IMR-90 (cell line): ENCODE measurements at regions not wholly inside any gene's neighbourhood (a gene's known extent, or its start where the extent isn't known, plus 50 kb on each side); places are given as distances from the start of the nearest gene placed in this dataset.

Experiments used
- ATAC-seq: fragments of 200-7000 bp; cut with Tn5 transposase; 2 replicates; pipeline ENCODE4 v1.9.1; 2020; ENCODE audit warnings: low read depth, mild to moderate bottlenecking, moderate library complexity
- BruUV-seq: library from RNA; stranded (reverse); fragments of 400-500 nt; replicated peaks from 2 replicates; lab custom pipeline; 2021; lab: Mats Ljungman, UMichigan
- CTCF ChIA-PET: fragments of 300-600 bp; formaldehyde crosslinking; extraction: SDS; loops from one replicate; lab custom pipeline; 2021; ENCODE audit warnings: antibody characterized with exemption; lab: Yijun Ruan, JAX
- POLR2A ChIA-PET: fragments of 300-600 bp; sonication (Branson Sonifier 250); formaldehyde crosslinking; loops from one replicate; lab custom pipeline; 2022; ENCODE audit warnings: antibody characterized with exemption; ENCODE audit not compliant: unreplicated experiment; lab: Charles Lee
- DNase-seq: peaks from one replicate; pipeline ENCODE4 v3.0.0; 2013
- H2AFZ ChIP-seq: replicated peaks from 2 replicates; pipeline ENCODE3; 2013; ENCODE audit warnings: low read length, mild to moderate bottlenecking; ENCODE audit not compliant: poor library complexity
- H2AK5ac ChIP-seq: 2 replicates; pipeline ENCODE4 v1.6.1; 2013; ENCODE audit warnings: low read depth, low read length, inconsistent platforms
- H2AK9ac ChIP-seq: replicated peaks from 2 replicates; pipeline ENCODE3; 2013; ENCODE audit warnings: mild to moderate bottlenecking, low read depth, low read length, moderate library complexity; ENCODE audit not compliant: poor library complexity
- H2BK120ac ChIP-seq: 2 replicates; pipeline ENCODE4 v1.6.1; 2013; ENCODE audit warnings: low read depth, low read length, inconsistent platforms
- H2BK15ac ChIP-seq: 3 replicates; pipeline ENCODE4 v1.6.1; 2013; ENCODE audit warnings: low read depth, low read length, inconsistent platforms
- H2BK20ac ChIP-seq: 2 replicates; pipeline ENCODE4 v1.6.1; 2013; ENCODE audit warnings: low read depth, mild to moderate bottlenecking, inconsistent platforms, low read length, moderate library complexity
- H2BK5ac ChIP-seq: 2 replicates; pipeline ENCODE4 v1.6.1; 2013; ENCODE audit warnings: mild to moderate bottlenecking, low read depth, low read length, inconsistent platforms; ENCODE audit not compliant: poor library complexity, severe bottlenecking
- H3K14ac ChIP-seq: replicated peaks from 2 replicates; pipeline ENCODE4 v1.6.1; 2013; ENCODE audit warnings: low read depth, low read length, inconsistent platforms
- H3K18ac ChIP-seq: 2 replicates; pipeline ENCODE4 v1.6.1; 2013; ENCODE audit warnings: low read depth, low read length, control low read depth
- H3K23ac ChIP-seq: 2 replicates; pipeline ENCODE4 v1.6.1; 2013; ENCODE audit warnings: low read depth, low read length, inconsistent platforms
- H3K27ac ChIP-seq: 2 replicates; pipeline ENCODE4 v1.5.1; 2013; ENCODE audit warnings: mild to moderate bottlenecking, control low read depth, low read length; ENCODE audit not compliant: insufficient read depth
- H3K27me3 ChIP-seq: 2 replicates; pipeline ENCODE4 v1.6.1; 2013; ENCODE audit warnings: low read length; ENCODE audit not compliant: control insufficient read depth, insufficient read depth
- H3K36me3 ChIP-seq: 2 replicates; pipeline ENCODE4 v1.6.1; 2013; ENCODE audit warnings: low read length, mixed read lengths; ENCODE audit not compliant: control insufficient read depth, insufficient read depth
- H3K4ac ChIP-seq: 2 replicates; pipeline ENCODE4 v1.6.1; 2013; ENCODE audit warnings: low read depth, low read length, inconsistent platforms
- H3K4me1 ChIP-seq: 2 replicates; pipeline ENCODE4 v1.6.1; 2013; ENCODE audit warnings: low read length, mixed read lengths; ENCODE audit not compliant: control insufficient read depth, insufficient read depth
- H3K4me2 ChIP-seq: 2 replicates; pipeline ENCODE4 v1.6.1; 2013; ENCODE audit warnings: low read depth, mild to moderate bottlenecking, control low read depth, low read length, moderate library complexity
- H3K4me3 ChIP-seq: 2 replicates; pipeline ENCODE4 v1.5.1; 2013; ENCODE audit warnings: low read depth, mild to moderate bottlenecking, control low read depth, low read length, moderate library complexity; ENCODE audit not compliant: insufficient read depth
- H3K56ac ChIP-seq: 2 replicates; pipeline ENCODE4 v1.6.1; 2013; ENCODE audit warnings: low read length, inconsistent platforms; ENCODE audit not compliant: insufficient read depth; ENCODE audit errors: extremely low read depth
- H3K79me1 ChIP-seq, 2 experiments: 2 replicates each; pipeline ENCODE4 v1.6.1; 2013; ENCODE audit warnings: low read length in 2 of 2, inconsistent platforms in 1 of 2, low read depth in 1 of 2
- H3K9ac ChIP-seq: 2 replicates; pipeline ENCODE4 v1.6.1; 2013; ENCODE audit warnings: low read depth, low read length, control low read depth
- H3K9me1 ChIP-seq: 2 replicates; pipeline ENCODE4 v1.6.1; 2013; ENCODE audit warnings: low read length, inconsistent platforms; ENCODE audit not compliant: insufficient read depth
- H3K9me3 ChIP-seq: 2 replicates; pipeline ENCODE4 v1.6.1; 2013; ENCODE audit warnings: low read length; ENCODE audit not compliant: control insufficient read depth, insufficient read depth
- H4K20me1 ChIP-seq: 2 replicates; pipeline ENCODE4 v1.6.1; 2013; ENCODE audit warnings: low read length, inconsistent platforms; ENCODE audit not compliant: insufficient read depth
- H4K5ac ChIP-seq: 2 replicates; pipeline ENCODE4 v1.6.1; 2013; ENCODE audit warnings: mild to moderate bottlenecking, low read depth, low read length, control low read depth
- H4K8ac ChIP-seq, 2 experiments: 2 replicates each; pipeline ENCODE4 v1.6.1; 2013; ENCODE audit warnings: low read depth in 2 of 2, low read length in 2 of 2, control low read depth in 1 of 2, inconsistent platforms in 1 of 2
- H4K91ac ChIP-seq: 2 replicates; pipeline ENCODE4 v1.6.1; 2013; ENCODE audit warnings: low read depth, low read length, inconsistent platforms; ENCODE audit not compliant: insufficient read depth
- CHD1 ChIP-seq: IDR thresholded peaks from 2 replicates; pipeline ENCODE4 v1.6.1; 2012; ENCODE audit warnings: low read depth, low read length, improper control_type of control experiment
- CTCF ChIP-seq: conservative IDR thresholded peaks from 2 replicates; pipeline ENCODE4 v1.5.1; 2012; ENCODE audit warnings: mild to moderate bottlenecking, low read depth, low read length, improper control_type of control experiment
- FOS ChIP-seq: fragments of 150-350 bp; IDR thresholded peaks from 2 replicates; pipeline ENCODE4 v1.6.1; 2016; ENCODE audit warnings: low read depth, low read length
- MAZ ChIP-seq: IDR thresholded peaks from 2 replicates; pipeline ENCODE4 v1.6.1; 2012; ENCODE audit warnings: low read depth, mild to moderate bottlenecking, low read length, improper control_type of control experiment, moderate library complexity, borderline replicate concordance
- MXI1 ChIP-seq: IDR thresholded peaks from 2 replicates; pipeline ENCODE4 v1.6.1; 2012; ENCODE audit warnings: low read depth, mild to moderate bottlenecking, low read length, moderate library complexity, borderline replicate concordance
- POLR2A ChIP-seq: IDR thresholded peaks from 2 replicates; pipeline ENCODE4 v1.6.1; 2012; ENCODE audit warnings: mild to moderate bottlenecking, low read depth, low read length
- RAD21 ChIP-seq: IDR thresholded peaks from 2 replicates; pipeline ENCODE4 v1.6.1; 2012; ENCODE audit warnings: low read length, improper control_type of control experiment
- RFX5 ChIP-seq: IDR thresholded peaks from 2 replicates; pipeline ENCODE4 v1.8.0; 2012; ENCODE audit warnings: low read depth, mild to moderate bottlenecking, low read length, moderate library complexity
- SMC3 ChIP-seq: fragments of 150-350 bp; IDR thresholded peaks from 2 replicates; pipeline ENCODE4 v1.6.1; 2016; ENCODE audit warnings: low read depth, mild to moderate bottlenecking, antibody characterized with exemption, low read length, moderate library complexity
- USF2 ChIP-seq: fragments of 150-350 bp; IDR thresholded peaks from 2 replicates; pipeline ENCODE4 v1.6.1; 2017; ENCODE audit warnings: mild to moderate bottlenecking, antibody characterized with exemption, low read length, low read depth
- WGBS, 2 experiments: methylation state at CpG; one replicate each; pipeline versions ENCODE4 v1.1.5 to v1.1.7; 2013; ENCODE audit warnings: missing lambda C conversion rate in 2 of 2; ENCODE audit not compliant: insufficient read length in 1 of 2; ENCODE audit errors: extremely low coverage in 2 of 2; 5-methylcytosine and 5-hydroxymethylcytosine counted together
- dilution Hi-C: fragments of 300-500 bp; cut with HindIII; formaldehyde crosslinking; loops from one replicate; pipeline ENCODE4 v1.14.3; 2018; ENCODE audit warnings: low sequenced_read_pairs; ENCODE audit not compliant: unreplicated experiment
- in situ Hi-C: fragments of 300-500 bp; cut with MboI; formaldehyde crosslinking; loops from 3 replicates; pipeline ENCODE4 v1.14.3; 2019; ENCODE audit warnings: low sequenced_read_pairs, inconsistent platforms, mixed read lengths
- intact Hi-C: fragments of 100-400 bp; cut with micrococcal nuclease; formaldehyde crosslinking; loops from 2 replicates; pipeline ENCODE4 v1.10.0; 2022

DNA sequence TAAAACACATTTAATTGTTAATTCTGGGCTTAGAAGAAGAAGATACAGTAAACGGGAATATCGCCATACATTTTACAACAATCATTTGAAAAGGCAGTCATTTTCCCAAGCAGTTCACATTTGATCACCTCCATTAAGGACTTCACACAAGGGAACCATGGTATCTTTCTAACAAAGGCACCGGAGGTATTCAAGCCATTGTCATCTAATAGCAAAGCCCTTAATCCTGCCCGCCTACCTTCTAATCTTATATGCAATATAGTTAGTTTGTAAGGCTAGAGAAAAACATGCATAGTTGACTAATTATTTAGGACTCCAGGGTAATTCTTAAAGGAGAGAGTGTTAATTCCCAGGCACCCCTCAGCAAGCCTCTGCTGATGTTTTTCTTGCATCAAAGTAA is 83.1 kb downstream of the MRPL32 start:
- Histone ChIP-seq H3K36me3 (no peaks in the 10 kb centered on the region), H3K79me1 (no peaks in the 10 kb centered on the region), H3K9ac (no peak overlapping the region), H2BK15ac (no peak overlapping the region), H3K18ac (no peak overlapping the region), H2AFZ (no peak overlapping the region), H3K4me1 (no peaks in the 10 kb centered on the region), H4K8ac (no peak overlapping the region), H3K56ac (no peak overlapping the region), H3K4ac (no peak overlapping the region), H4K5ac (no peak overlapping the region), H3K4me2 (no peak overlapping the region), H2AK9ac (no peak overlapping the region), H2AK5ac (no peak overlapping the region), H2BK20ac (no peak overlapping the region), H3K27ac (no peak overlapping the region), H4K91ac (no peak overlapping the region), H2BK120ac (no peak overlapping the region), H3K4me3 (no peak overlapping the region), H4K20me1 (no peaks in the 10 kb centered on the region), H3K23ac (no peak overlapping the region), H3K9me3 (no peaks in the 10 kb centered on the region), H3K9me1 (no peaks in the 10 kb centered on the region), H3K27me3 (peaks cover 4% of the 10 kb centered on the region; the same call in 1 of the 2 replicates), H2BK5ac (no peak overlapping the region), H3K14ac (no peak overlapping the region)
- DNase-seq (no peak), ATAC-seq (no peak)
- no CpG with 5 or more reads among the region's 4 CpGs for WGBS, 2 experiments
- intact Hi-C loops (no loop called here), dilution Hi-C loops (no loop called here), in situ Hi-C loops (no loop called here)
- ChIA-PET POLR2A (no interaction called here), CTCF (no interaction called here)
- no TSS peak for BruUV-seq
- TF ChIP-seq CTCF (no peak), POLR2A (no peak), RAD21 (no peak), RFX5 (no peak), MXI1 (no peak), MAZ (no peak), SMC3 (no peak), FOS (no peak), USF2 (no peak), CHD1 (no peak)
